Endothelial cell of umbilical vein (primary cell): ENCODE measurements at regions not wholly inside any gene's neighbourhood (a gene's known extent, or its start where the extent isn't known, plus 50 kb on each side); places are given as distances from the start of the nearest gene placed in this dataset.

Source experiments
- BruUV-seq: library from RNA; stranded (reverse); fragments of 400-500 nt; replicated peaks from 2 replicates; lab custom pipeline; 2021; lab: Mats Ljungman, UMichigan
- CTCF ChIA-PET: fragments of 300-600, 350-600 bp; sonication (Branson Sonifier 250); formaldehyde crosslinking; loops from one replicate; lab custom pipeline; 2021; ENCODE audit warnings: antibody characterized with exemption, inconsistent platforms; lab: Charles Lee
- POLR2A ChIA-PET: fragments of 300-600, 350-600 bp; sonication (Branson Sonifier 250); formaldehyde crosslinking; loops from one replicate; lab custom pipeline; 2021; ENCODE audit warnings: antibody characterized with exemption, inconsistent platforms; lab: Charles Lee
- DNase-seq: peaks from one replicate; pipeline ENCODE4 v3.0.0-alpha.2; 2011; ENCODE audit warnings: low read depth, low spot score
- FAIRE-seq: peaks from 2 replicates; lab custom pipeline; 2011; peaks lifted over from hg19 to GRCh38; lab: Jason Lieb, UNC
- H2AFZ ChIP-seq: 2 replicates; pipeline ENCODE4 v1.6.0; 2012; ENCODE audit warnings: low read depth, low read length, control low read depth, inconsistent platforms
- H3K27ac ChIP-seq: 2 replicates; pipeline ENCODE4 v1.5.1; 2011; ENCODE audit warnings: low read depth, mild to moderate bottlenecking, control low read depth, low read length, moderate library complexity; ENCODE audit not compliant: insufficient read depth
- H3K27me3 ChIP-seq, 2 experiments: 2 replicates each; pipeline versions ENCODE4 v1.6.0 to v1.6.1; 2011; ENCODE audit warnings: low read length in 2 of 2, mixed read lengths in 1 of 2; ENCODE audit not compliant: control insufficient read depth in 2 of 2, insufficient read depth in 2 of 2
- H3K36me3 ChIP-seq, 2 experiments: 2 replicates in 1 of 2; 3 replicates in 1 of 2; pipeline ENCODE4 v1.5.1; 2011; ENCODE audit warnings: low read length in 2 of 2, mild to moderate bottlenecking in 1 of 2, moderate library complexity in 1 of 2; ENCODE audit not compliant: control insufficient read depth in 2 of 2, insufficient read depth in 2 of 2; ENCODE audit errors: extremely low read depth in 1 of 2
- H3K4me1 ChIP-seq: 3 replicates; pipeline ENCODE4 v1.5.1; 2011; ENCODE audit warnings: mild to moderate bottlenecking, low read length; ENCODE audit not compliant: control insufficient read depth, insufficient read depth; ENCODE audit errors: extremely low read depth
- H3K4me2 ChIP-seq: 2 replicates; pipeline ENCODE4 v1.6.1; 2011; ENCODE audit warnings: low read length, control low read depth, mixed read lengths; ENCODE audit not compliant: insufficient read depth
- H3K4me3 ChIP-seq, 3 experiments: fragments of 200-600 bp in 1 of 3; sonication (generic), shearing (Covaris generic) in 1 of 3; replicated peaks in 1 of 3; 2 replicates each; pipeline ENCODE4 v1.5.1; 2011 to 2016; ENCODE audit warnings: control low read depth in 3 of 3, low read length in 3 of 3, mild to moderate bottlenecking in 2 of 3, inconsistent platforms in 1 of 3, low read depth in 1 of 3, moderate library complexity in 1 of 3; ENCODE audit not compliant: insufficient read depth in 1 of 3
- H3K79me2 ChIP-seq: 2 replicates; pipeline ENCODE4 v1.6.0; 2012; ENCODE audit warnings: low read length, inconsistent platforms; ENCODE audit not compliant: control insufficient read depth, insufficient read depth
- H3K9ac ChIP-seq: replicated peaks from 2 replicates; pipeline ENCODE3; 2011; ENCODE audit warnings: low read length, control low read depth; ENCODE audit not compliant: insufficient read depth; ENCODE audit errors: extremely low read depth
- H3K9me1 ChIP-seq: replicated peaks from 3 replicates; pipeline ENCODE4 v1.6.0; 2011; ENCODE audit warnings: mild to moderate bottlenecking, low read length; ENCODE audit not compliant: control insufficient read depth, insufficient read depth; ENCODE audit errors: extremely low read depth
- H3K9me3 ChIP-seq: replicated peaks from 2 replicates; pipeline ENCODE4 v1.5.1; 2012; ENCODE audit warnings: low read length, inconsistent platforms; ENCODE audit not compliant: control insufficient read depth, insufficient read depth
- H4K20me1 ChIP-seq: replicated peaks from 2 replicates; pipeline ENCODE3; 2011; ENCODE audit warnings: mild to moderate bottlenecking, low read length; ENCODE audit not compliant: control insufficient read depth, insufficient read depth; ENCODE audit errors: extremely low read depth
- EZH2 ChIP-seq: IDR thresholded peaks from 2 replicates; pipeline ENCODE4 v1.6.1; 2012; ENCODE audit warnings: borderline replicate concordance, low read depth, mild to moderate bottlenecking, moderate library complexity, low read length, inconsistent platforms; ENCODE audit not compliant: severe bottlenecking
- FOS ChIP-seq: IDR thresholded peaks from 2 replicates; pipeline ENCODE4 v1.6.1; 2011; ENCODE audit warnings: mild to moderate bottlenecking, low read length, moderate library complexity, borderline replicate concordance; ENCODE audit not compliant: insufficient read depth
- GATA2 ChIP-seq: IDR thresholded peaks from 2 replicates; pipeline ENCODE4 v1.7.0; 2011; ENCODE audit warnings: low read depth, mild to moderate bottlenecking, moderate library complexity, mixed read lengths, low read length; ENCODE audit not compliant: insufficient read length, insufficient read depth
- MYC ChIP-seq: IDR thresholded peaks from one replicate; pipeline ENCODE4 v1.6.1; 2011; ENCODE audit warnings: mild to moderate bottlenecking, low read depth, low read length
- POLR2A ChIP-seq: IDR thresholded peaks from 2 replicates; pipeline ENCODE4 v1.6.1; 2012; ENCODE audit warnings: low read depth, mild to moderate bottlenecking, control low read depth, low read length
- POLR2AphosphoS5 ChIP-seq: IDR thresholded peaks from 2 replicates; pipeline ENCODE4 v1.6.1; 2012; ENCODE audit warnings: low read depth, mild to moderate bottlenecking, control low read depth, low read length, moderate library complexity; ENCODE audit not compliant: insufficient read depth
- dilution Hi-C: fragments of 300-500 bp; cut with MboI; formaldehyde crosslinking; loops from one replicate; pipeline ENCODE4 v1.15.0; 2019; ENCODE audit warnings: low sequenced_read_pairs; ENCODE audit not compliant: extremely low pct_ligation_motif_present
- intact Hi-C: fragments of 100-400 bp; cut with micrococcal nuclease; formaldehyde crosslinking; loops from one replicate; pipeline ENCODE4 v1.10.0; 2022
- TF ChIP-seq, protein P1 (sequence below): IDR thresholded peaks from 2 replicates; pipeline ENCODE4 v1.6.1; 2011; ENCODE audit not compliant: insufficient read depth, insufficient read length
- TF ChIP-seq, protein P2 (sequence below), 2 donors: IDR thresholded peaks; 1 replicate in 1 of 2; 2 replicates in 1 of 2; pipeline ENCODE4 v1.5.1; 2011; ENCODE audit warnings: low read length in 2 of 2, mild to moderate bottlenecking in 2 of 2, moderate library complexity in 2 of 2, control low read depth in 1 of 2, inconsistent platforms in 1 of 2, low read depth in 1 of 2; ENCODE audit not compliant: insufficient read depth in 1 of 2; ENCODE audit errors: extremely low read depth in 1 of 2

GRCh38 chr4:164524789-164525188, 229.1 kb upstream of the SMIM31 start:
- Histone ChIP-seq H2AFZ (no peak overlapping the region), H3K9ac (no peak overlapping the region), H3K4me3 (no peak overlapping the region), H3K79me2 (no peaks in the 10 kb centered on the region), H3K27me3 (no peaks in the 10 kb centered on the region), H3K4me2 (no peak overlapping the region), H3K36me3 (no peaks in the 10 kb centered on the region), H3K4me1 (no peaks in the 10 kb centered on the region), H3K9me3 (peaks cover 2% of the 10 kb centered on the region), H3K9me1 (no peaks in the 10 kb centered on the region), H4K20me1 (no peaks in the 10 kb centered on the region), H3K27ac (no peak overlapping the region)
- DNase-seq (no peak), FAIRE-seq (no peak)
- BruUV-seq = no TSS peak
- CTCF ChIA-PET = no interaction called here
- intact Hi-C loops = no loop called here
- POLR2A ChIA-PET = no interaction called here
- no peak for TF ChIP-seq POLR2A
- no peak for TF ChIP-seq MYC
- TF ChIP-seq, protein P1, sequence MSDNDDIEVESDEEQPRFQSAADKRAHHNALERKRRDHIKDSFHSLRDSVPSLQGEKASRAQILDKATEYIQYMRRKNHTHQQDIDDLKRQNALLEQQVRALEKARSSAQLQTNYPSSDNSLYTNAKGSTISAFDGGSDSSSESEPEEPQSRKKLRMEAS = no peak
- no peak for TF ChIP-seq FOS
- TF ChIP-seq POLR2AphosphoS5 = no peak
- no peak for TF ChIP-seq GATA2
- no peak for TF ChIP-seq EZH2
- dilution Hi-C loops = no loop called here

DNA sequence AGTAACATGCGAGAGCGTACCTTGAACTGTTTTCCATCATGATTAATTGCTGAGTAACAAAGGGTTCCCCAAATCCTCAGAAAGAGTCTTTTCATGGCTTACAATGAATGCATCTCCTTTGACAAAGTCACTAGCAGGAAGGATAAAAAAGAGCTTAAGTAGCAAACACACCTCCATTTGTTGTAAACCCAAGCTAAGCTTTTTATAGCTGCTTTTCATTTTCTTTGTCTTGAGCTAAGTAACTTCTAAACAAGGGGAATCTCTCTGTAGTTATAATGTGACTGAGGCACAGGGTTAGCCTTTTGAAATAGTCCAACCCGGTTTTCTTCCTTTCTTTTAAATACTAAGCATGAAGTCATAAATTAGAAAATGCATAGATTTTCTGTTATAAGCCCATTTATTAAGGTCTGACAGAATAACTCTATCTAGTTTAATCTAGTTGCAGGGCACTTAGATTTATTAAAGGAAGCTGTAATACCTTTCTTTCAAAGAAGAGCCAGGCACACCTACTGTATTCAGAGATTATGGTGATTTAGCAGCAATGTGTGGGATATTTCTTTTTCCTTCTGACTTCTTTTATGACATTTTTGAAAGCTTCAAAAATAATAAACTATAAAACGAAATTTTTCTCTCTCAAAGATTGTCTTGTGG, 226.9 kb upstream of the SMIM31 start:
- no peak for FAIRE-seq
- BruUV-seq = no TSS peak
- H3K4me1 ChIP-seq = no peaks in the 10 kb centered on the region
- dilution Hi-C loops = no loop called here
- H3K4me2 ChIP-seq = no peak overlapping the region
- no peak overlapping the region for H3K9ac ChIP-seq
- H3K36me3 ChIP-seq = no peaks in the 10 kb centered on the region
- POLR2A ChIA-PET = no interaction called here
- no peaks in the 10 kb centered on the region for H3K79me2 ChIP-seq
- H2AFZ ChIP-seq = no peak overlapping the region
- DNase-seq = no peak
- CTCF ChIA-PET = no interaction called here
- H3K4me3 ChIP-seq = no peak overlapping the region
- H3K9me1 ChIP-seq = no peaks in the 10 kb centered on the region
- TF ChIP-seq POLR2AphosphoS5 (no peak), GATA2 (no peak), POLR2A (no peak), FOS (no peak), MYC (no peak)
- TF ChIP-seq, protein P2, sequence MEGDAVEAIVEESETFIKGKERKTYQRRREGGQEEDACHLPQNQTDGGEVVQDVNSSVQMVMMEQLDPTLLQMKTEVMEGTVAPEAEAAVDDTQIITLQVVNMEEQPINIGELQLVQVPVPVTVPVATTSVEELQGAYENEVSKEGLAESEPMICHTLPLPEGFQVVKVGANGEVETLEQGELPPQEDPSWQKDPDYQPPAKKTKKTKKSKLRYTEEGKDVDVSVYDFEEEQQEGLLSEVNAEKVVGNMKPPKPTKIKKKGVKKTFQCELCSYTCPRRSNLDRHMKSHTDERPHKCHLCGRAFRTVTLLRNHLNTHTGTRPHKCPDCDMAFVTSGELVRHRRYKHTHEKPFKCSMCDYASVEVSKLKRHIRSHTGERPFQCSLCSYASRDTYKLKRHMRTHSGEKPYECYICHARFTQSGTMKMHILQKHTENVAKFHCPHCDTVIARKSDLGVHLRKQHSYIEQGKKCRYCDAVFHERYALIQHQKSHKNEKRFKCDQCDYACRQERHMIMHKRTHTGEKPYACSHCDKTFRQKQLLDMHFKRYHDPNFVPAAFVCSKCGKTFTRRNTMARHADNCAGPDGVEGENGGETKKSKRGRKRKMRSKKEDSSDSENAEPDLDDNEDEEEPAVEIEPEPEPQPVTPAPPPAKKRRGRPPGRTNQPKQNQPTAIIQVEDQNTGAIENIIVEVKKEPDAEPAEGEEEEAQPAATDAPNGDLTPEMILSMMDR (IDR thresholded peaks at IDR 0.05; ENCODE audit: extremely low read depth in 1 of 2, insufficient read depth in 1 of 2, low read depth in 1 of 2, low read length in 2 of 2) = no peak
- TF ChIP-seq, protein P1 = no peak
- H3K9me3 ChIP-seq = peaks cover 2% of the 10 kb centered on the region
- no peaks in the 10 kb centered on the region for H4K20me1 ChIP-seq
- intact Hi-C loops = no loop called here
- H3K27me3 ChIP-seq = no peaks in the 10 kb centered on the region
- no peak overlapping the region for H3K27ac ChIP-seq
